UCSD-AML1 (cell line): ENCODE measurements at regions not wholly inside any gene's neighbourhood (a gene's known extent, or its start where the extent isn't known, plus 50 kb on each side); places are given as distances from the start of the nearest gene placed in this dataset.
"Not testable (repeated sequence)": the region's sequence is repeated elsewhere in the genome, so short reads cannot be mapped to it uniquely, and the experiment has no call there.

ENCODE experiments used
- DNase-seq: peaks from one replicate; lab custom pipeline; 2025; ENCODE audit not compliant: unreplicated experiment; lab: John Stamatoyannopoulos, UW

DNA sequence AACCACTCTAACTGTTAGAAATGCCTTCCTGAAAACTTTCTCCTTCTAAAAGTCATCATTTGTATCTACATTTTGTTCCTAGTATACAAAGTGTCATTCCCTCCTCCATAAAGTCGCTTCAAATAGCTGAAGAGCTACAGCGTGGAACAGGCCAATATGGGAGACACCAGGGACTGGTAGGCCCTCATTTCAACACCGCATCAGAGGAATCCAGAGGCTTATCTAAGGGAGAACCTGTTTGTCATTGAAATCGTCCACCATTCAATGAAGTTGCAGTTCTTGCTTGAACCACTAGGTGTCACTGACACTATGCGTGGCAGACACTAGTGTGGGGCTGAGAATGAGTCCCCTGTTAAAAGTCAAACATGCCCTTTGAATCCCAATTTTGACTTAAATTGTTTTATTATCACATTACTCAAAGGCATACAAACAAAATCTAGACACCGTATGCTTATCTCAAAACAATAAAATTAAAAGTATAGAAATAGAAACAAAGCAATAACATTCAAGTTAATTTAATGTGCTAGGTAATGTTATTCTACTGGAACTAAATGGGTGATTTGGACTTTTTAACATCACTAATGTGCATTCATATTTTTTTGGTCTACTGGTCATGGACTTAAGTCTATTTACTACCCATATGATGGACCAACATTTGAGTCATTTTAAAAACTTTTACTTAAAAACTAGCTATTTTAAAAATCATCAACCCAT lies 182.3 kb downstream of the FCRL5 start:
- no peak for DNase-seq

DNA sequence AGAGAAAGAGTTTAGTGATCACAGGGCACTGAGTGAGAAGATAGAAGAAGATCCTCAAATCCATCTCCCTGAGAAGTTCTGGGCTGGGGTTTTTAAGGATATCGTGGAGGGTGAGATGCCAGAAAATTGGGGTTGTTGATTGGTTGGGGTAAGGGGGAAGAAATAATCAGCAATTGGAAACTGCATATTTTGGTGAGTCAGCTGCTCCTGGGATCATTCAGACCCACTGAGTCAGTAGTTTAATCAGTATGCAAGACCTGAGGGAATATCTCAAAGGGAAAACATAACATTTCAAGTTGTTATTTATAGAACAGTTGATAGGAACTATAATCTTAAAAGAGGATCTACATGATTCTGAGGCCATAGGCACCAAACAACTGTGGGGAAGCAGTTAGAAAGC lies 183.4 kb downstream of the FCRL5 start:
- not testable (repeated sequence) for DNase-seq

DNA sequence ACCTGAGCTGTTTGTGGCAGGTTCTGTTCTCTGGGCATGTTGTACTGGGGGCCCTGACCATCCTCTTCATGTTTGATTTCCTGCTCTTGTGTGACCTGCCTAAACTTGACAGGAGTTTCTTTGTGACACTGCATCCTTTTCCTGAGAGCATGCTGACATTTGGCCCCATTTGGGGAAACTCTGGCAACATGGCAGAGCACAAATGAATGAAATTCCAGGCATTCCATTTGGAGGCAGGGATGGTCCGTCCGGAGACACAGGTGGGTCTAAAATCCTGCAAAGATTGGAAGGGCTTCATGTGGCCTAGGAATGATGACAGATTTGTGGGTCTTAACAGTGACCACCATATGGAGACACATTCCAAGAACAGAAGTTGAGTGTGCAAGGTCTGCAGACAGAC lies 184.0 kb downstream of the FCRL5 start:
- DNase-seq = no peak

DNA sequence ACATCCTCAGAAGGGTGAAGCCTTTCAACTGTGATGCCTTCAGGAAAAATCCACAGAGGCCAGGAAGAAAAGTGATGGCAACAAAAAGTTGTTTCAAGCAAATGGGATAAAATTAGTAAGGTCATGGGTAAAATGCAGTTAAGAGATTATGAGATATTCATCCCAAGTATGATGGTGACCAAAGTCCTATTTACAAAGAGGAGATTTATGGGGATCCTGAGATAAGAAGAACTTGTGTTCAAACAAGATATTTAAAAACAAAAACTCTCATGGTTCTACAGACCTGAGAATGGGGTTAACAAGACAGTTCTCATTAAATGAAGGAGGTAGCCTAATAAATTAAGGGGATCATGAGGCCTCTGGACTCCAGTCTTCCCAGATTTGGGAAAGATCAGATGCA lies 184.4 kb downstream of the FCRL5 start:
- DNase-seq = no peak

DNA sequence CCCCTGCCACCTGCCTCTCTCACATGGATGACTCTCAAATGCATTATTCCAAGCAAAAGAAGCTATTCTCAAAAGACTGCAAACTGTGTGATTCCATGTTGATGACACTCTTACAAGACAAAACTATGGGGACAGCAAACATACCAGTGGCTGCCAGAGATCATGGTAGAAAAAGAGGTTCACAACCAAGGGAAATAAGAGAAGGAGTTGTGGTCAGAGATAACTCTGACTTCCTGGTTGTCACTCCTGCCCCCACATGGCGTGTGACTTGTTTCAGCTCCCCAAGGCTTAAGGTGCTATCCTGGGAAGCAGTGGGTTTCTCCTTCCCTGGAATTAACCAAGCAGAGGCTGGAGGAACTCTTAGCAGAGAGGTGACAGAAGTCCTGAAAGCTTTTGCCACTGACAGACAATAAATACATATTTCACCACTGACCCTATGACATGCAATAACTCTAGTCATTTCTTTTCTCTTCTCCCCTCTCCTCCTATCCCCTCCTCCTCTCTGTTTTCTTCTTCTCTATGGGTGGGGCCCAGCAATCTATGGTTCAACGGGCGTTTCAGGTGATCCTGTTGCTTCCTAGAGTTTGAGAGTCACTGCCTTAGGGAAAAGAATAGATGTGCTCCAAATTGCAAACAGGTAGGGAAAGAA lies 185.1 kb downstream of the FCRL5 start:
- no peak for DNase-seq

DNA sequence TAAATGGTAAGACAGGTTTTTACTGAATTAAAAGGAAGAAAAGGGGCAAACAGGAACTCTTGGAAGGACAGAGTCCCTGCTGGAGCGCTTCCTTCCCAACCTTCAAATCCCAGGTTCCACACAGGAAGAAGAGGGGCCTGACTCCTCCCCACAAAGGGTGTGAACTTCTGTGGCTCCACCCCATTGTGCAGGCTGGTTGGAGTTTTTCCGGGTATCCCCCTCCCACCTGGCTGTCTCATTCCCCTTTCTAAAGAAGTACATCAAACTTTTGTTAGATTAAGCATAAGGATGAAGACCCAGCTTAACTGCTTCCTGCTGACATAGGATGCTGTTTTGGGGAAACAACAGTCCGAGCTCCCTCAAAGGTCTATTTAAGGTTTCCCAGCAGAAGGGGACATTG lies 187.7 kb downstream of the FCRL5 start:
- DNase-seq = no peak

DNA sequence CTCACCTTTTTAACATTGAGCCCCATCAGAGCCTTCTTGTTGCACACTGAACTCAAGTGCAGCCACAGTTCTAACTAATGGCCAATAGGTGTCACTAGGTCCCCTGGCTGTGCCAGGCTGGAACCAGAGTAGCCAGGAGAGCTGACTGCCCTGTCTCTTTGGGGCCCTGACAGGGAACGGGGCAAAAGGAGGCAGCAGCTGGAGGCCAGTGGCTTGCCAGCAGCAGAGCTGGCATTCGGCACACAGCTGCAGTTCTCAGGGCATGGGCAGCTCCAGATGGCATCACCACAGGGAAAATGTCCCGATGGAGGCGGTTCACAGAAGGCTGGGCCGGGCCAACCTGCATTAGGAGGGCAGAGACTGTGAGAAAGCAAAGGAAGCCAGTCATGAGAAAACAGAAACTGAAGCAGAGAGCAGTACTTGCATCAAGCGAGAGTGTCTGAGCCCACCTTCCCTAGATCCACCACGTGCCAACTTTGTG lies 188.6 kb downstream of the FCRL5 start:
- DNase-seq = peak; percentile 39

DNA sequence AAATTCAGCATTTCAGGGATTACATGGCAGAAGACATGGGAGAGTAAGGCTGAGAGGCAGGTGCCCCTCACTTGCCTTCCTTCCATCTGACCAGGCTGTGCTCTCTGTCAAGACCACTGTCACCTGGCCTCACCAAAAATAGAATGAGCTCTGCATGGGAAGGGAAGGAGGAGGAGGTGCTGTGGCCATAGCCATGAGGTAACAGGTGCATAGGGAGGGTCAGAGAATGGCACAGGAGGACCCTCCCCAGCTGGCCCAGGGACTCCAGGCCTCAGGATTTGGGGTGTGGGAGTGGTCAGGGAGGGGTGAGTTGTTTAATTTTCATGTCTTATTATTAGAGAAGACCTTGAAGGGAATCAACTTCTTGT lies 192.3 kb downstream of the FCRL5 start:
- DNase-seq = no peak

DNA sequence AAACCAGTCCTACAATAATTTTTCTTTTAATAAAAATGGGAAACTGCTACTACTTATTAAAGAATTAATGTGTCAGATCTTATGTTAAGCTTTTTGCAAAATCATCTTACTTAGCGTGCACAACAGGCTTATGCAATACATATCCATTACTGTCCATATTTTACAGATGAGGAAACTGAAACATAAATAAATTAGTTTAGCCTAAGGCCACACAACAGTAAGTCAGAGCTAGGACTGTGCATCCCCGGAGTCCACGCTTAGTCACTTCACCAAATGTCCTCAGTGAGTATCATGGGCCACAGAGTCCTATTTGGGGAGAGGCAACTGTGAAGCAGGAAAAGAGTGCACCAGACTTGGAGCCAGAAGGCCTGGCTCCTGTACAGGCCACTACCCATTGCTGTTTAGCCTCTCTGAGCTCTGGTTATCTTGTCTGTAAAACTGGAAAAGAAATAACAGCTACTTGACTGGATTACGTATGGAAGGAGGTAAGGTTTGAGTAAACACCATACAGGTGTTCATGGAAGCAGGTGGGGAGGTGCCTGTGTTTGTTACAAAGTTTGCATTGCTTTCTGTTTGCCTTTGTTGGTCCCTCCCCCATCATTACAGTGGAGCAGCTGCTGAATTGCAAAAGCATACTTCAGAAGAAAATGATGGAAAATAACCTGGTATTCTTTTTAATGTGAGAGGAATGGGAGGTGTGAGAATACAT lies 192.8 kb downstream of the FCRL5 start:
- DNase-seq = no peak

DNA sequence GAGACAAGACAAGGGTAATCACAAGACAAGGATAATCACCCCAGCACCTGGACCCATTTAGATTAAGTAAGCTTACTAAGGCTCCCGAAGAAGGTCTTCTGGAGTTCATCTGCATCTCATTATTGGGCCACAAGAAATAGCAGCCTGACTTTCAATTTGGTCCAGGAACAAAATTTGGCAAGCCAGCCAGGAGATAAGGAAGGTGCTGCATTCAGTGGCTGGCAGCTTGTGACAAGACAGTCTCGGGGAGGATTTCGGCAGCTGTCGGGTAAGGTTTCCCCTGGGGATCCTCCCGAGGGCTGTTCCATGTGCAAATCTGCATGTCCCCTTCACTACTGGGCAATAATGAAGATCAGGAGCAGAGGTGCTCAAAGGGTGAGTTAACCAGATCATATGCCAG lies 195.2 kb downstream of the FCRL5 start:
- DNase-seq = no peak

DNA sequence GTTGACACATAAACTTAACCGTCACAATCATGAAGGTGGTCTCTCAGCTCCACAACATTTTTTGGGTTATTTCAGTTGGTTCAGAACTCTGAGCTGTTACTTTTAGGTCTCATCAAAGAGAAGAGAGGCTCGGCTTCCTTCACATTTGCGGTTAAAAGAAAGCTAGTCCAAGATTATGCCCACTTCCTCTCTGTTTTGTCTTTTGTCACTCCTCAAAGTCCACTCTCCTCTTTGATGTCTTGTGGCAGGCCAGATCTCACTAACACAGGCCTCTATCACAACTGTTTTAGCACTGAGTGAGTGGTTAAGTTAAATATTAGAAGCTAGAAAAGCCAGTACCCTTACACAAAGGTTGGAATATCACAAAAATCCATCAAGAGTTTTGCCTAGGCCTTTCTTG lies 195.7 kb downstream of the FCRL5 start:
- DNase-seq = no peak

DNA sequence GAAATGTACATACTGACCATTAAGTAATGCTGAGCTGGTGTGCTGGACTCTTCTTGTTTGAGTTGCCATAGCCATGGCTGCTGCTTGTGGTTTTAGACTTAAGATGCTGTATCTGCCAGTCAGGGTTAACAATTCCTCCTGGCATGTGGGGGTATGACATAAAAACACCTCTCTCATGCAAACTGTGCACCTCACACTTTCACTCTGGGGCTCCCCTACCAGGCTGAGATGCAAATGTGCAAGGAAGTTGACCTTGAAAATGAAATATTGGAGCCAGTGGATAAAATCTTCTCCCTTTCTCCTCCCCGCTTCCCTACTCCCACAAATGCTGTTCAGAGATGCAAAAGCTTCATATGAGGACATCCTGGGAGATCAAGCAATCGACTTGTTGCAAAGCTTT lies 198.8 kb downstream of the FCRL5 start:
- DNase-seq = no peak

DNA sequence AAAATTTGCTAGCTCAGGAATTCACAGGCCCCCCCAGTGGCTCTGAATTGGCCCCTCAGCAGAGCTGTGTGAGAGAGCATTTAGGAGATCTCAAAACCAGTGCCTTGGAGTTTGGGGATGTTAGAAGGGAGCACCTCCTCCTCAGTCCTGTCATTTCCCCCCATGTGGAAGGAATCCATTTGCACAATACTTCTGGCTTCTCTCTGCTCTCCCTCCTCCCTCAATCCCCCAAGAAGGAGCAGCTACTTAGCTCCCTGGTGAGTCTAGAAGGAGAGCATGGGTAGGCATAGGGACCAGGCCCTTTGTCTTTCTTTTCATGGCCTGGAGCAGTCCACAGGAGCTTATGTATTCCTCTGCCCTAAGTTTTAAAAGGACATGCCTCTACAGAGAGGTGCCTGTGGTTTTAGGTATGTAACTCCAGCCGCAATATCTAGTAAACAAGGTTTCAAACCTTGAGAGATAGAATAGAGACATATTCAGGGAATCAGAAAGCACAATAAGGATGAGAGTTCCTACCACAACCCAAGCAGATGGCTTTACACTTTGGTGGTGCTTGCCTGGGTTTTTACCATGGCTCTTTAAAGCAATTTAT lies 199.4 kb downstream of the FCRL5 start:
- DNase-seq = no peak

DNA sequence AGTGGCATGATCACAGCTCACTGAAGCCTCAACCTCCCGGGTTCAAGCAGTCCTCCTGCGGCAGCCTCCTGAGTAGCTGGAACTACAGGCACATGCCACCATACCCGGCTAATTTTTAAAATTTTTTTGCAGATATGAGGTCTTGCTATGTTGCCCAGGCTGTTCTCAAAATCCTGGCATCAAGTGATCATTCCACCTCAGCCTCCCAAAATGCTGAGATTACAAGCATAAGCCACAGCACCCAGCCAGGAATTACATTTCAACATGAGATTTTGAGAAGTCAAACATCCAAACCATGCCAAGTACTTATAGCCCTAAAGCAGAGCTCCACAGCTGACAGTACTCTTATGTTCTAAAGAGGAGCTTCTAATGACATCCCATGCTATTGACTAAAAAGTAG lies 200.1 kb downstream of the FCRL5 start:
- no peak for DNase-seq

DNA sequence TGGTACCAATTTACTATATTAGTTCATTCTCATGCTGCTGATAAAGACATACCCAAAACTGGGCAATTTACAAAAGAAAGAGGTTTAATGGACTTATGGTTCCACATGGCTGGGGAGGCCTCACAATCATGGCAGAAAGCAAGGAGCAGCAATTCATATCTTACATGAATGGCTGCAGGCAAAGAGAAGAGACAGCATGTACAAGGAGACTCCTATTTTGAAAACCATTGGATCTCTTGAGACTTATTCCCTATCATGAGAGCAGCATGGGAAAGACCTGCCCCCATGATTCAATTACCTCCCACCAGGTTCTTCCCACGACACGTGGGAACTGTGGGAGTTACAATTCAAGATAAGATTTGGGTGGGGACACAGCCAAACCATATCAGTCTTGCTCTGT lies 200.5 kb downstream of the FCRL5 start:
- not testable (repeated sequence) for DNase-seq

DNA sequence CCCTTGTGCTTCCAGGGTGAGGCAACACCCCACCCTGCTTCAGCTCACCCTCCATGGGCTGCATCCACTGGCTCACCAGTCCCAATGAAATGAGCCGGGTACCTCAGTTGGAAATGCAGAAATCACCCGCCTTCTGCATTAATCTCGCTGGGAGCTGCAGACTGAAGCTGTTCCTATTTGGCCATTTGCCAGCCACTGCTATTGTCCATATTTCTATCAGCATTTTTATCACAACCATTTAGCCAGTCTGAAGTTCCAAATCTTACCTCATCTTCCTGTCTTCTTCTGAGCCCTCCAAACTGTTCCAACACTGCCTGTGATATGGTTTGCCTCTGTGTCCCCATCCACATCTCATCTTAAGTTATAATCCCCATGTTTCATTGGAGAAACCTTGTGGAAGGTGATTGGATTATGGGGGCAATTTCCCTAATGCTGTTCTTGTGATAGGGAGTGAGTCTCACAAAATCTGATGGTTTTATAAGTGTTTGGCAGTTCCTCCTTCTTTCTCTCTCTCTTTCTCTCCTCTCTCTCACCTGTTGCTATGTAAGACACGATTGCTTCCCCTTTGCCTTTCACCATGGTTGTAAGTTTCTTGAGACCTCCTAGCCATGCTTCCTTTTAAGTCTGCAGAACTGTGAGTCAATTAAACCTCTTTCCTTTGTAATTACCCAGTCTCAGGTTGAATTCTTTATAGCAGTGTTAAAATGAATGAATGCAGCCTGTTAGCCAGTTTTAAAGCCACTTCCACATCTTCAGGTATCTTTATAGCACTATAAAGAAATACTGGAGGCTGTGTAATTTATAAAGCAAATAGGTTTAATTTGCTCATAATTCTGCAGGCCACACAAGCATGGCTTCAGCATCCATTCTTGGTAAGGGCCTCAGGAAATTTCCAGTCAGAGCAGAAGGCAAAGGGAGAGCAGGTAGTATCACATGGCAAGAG lies 203.5 kb downstream of the FCRL5 start:
- no peak for DNase-seq

DNA sequence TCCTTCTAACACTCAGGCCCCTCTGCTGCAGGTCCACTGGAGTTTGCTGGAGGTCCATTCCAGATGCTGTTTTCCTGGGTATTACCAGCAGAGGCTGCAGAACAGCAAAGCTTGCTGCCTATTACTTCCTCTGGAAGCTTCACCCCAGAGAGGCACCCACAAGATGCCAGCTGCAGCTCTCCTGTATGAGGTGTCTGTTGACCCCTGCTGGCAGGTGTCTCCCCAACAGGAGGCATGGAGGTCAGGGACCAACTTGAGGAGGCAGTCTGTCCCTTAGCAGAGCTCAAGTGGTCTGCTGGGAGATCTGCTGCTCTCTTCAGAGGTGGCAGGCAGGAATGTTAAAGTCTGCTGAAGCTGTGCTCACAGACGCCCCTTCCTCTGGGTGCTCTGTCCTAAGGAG lies 204.8 kb downstream of the FCRL5 start:
- no peak for DNase-seq

DNA sequence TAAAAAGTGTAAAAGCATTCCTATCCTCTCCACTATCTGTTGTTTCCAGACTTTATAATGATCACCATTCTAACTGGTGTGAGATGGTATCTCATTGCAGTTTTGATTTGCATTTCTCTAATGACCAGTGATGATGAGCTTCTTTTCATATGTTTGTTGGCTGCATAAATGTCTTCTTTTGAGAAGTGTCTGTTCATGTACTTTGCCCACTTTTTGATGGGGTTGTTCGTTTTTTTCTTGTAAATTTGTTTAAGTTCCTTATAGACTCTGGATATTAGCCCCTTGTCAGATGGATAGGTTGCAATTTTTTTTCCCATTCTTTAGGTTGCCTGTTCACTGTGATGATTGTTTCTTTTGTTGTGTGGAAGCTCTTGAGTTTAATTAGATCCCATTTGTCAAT lies 199.6 kb upstream of the ETV3 start:
- DNase-seq = not testable (repeated sequence)

DNA sequence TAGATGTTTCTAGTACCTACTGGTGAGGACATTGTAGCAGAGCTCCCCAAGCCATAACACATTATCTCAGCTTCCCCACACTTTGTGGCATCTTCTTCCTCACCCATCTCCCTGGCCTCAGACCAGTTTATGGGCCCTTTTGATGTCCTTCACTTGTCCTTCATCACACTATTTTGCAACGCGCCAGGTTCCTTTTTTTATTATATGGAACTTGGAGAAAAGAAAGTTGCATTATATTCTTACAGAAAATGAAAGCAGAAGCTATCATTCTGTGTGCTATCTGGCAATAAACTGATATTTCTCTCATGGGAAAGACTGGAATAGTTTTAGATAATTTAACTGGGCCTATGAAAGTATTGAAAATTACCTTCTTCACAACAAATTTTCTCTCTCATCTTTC lies 196.9 kb upstream of the ETV3 start:
- DNase-seq = no peak

DNA sequence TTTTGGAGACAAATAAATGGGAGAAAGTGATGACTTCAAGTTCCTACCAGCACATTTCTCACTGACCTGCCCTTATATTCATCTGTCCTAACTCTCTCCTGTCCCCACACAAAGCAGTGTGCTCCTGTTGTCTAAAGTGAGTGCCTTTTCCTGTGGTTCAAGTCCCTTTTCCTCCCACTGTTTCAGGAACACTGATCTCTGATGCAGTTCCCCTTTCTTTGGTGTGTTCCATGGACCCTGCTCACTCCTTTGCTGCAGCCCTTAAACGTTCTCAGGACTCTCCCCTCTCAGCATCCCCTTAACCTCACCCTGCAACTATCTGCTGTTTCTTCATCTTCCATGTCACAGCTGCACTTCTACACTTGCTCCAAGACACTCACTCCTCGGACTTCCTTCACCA lies 195.8 kb upstream of the ETV3 start:
- DNase-seq = no peak

DNA sequence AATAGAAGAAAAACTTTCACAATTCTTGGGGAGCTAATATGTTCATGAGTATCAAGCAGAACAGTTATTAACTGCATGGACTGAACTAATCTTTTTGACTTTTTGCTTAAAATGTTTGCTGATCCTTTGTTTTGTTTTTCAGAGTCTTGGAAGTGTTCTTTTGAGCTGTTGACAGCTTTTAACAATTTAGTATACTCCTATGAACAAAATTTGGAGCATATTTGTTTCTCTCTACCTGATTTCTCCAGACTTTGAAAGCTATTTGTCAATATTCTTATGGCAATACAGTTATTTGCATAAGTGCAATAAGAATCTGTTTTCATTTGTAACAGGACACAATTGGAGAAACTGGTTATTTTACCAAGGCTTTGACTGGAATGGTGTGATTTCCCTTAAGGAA lies 192.0 kb upstream of the ETV3 start:
- DNase-seq = not testable (repeated sequence)
